Thyroid gland (tissue), 4 donors: ENCODE measurements at regions not wholly inside any gene's neighbourhood (a gene's known extent, or its start where the extent isn't known, plus 50 kb on each side); places are given as distances from the start of the nearest gene placed in this dataset.

Source experiments
- CTCF ChIP-seq, 6 experiments: fragments of 200-600 bp in 3 of 6; fragments of 450-650 bp in 3 of 6; sonication (generic) in 3 of 6; IDR thresholded peaks; one replicate each; pipeline ENCODE4 v1.5.1; 2016 to 2019; ENCODE audit warnings: antibody characterized with exemption in 6 of 6, mild to moderate bottlenecking in 2 of 6, inconsistent platforms in 1 of 6, moderate library complexity in 1 of 6
- POLR2A ChIP-seq, 2 donors: fragments of 450-650 bp; IDR thresholded peaks; one replicate each; pipeline ENCODE4 v1.6.1; 2017; ENCODE audit warnings: antibody characterized with exemption in 2 of 2, mild to moderate bottlenecking in 2 of 2, moderate library complexity in 1 of 2

DNA sequence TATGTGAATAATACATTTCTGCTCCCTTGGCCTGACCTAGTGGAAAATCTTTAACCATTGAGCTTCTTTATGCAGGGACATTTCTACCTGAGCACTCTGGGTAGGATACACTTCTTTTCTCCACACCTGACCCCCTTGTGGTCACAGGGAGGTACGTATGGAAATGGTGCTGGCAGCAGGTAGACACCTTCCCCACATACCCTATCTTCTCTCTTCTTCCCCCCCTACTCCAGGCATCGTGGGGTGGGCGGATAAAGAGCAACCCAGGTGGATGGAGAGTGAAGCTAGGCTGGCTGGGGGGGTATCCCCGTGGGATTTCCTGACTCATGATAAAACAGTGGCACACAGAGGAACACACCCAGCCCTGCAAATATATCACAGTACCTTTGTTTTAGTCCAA lies 312.1 kb downstream of the ARRDC4 start:
- TF ChIP-seq POLR2A (IDR thresholded peaks at IDR 0.05) (no peak), CTCF (IDR thresholded peaks at IDR 0.05) (no peak)
